ENCODE measurements at regions not wholly inside any gene's neighbourhood (a gene's known extent, or its start where the extent isn't known, plus 50 kb on each side); places are given as distances from the start of the nearest gene placed in this dataset.

- DNase-seq (ENCODE audit: low read depth): no peak
Measured at GRCh38 chr1:201749059-201749690, 79.8 kb upstream of the IPO9 start.

- no peak for DNase-seq (ENCODE audit: low read depth)
Measured at GRCh38 chr1:201750120-201750519, 78.8 kb upstream of the IPO9 start.

DNA sequence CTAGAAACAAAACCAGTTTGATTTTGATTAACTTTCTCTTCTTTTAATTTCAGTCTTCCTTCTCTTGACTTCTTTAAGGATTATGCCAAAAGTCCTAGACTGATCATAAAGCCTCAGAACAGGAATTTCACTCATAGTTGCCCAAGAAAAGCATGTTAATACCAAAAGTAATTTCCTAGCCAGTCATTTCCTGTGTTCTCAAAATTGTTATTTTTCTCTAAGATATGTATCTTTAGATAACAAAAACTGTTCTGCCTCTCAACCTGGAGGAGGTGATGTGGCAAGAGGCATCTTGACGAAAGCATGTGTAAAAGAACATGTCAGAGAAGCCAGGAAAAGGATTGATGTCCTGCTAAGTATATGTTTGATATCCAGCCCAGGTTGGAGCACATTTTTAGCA, 78.0 kb upstream of the IPO9 start:
- no peak for DNase-seq (ENCODE audit: low read depth)

- DNase-seq (ENCODE audit: low read depth): no peak
Measured at GRCh38 chr1:201751872-201752271, 77.1 kb upstream of the IPO9 start.

DNA sequence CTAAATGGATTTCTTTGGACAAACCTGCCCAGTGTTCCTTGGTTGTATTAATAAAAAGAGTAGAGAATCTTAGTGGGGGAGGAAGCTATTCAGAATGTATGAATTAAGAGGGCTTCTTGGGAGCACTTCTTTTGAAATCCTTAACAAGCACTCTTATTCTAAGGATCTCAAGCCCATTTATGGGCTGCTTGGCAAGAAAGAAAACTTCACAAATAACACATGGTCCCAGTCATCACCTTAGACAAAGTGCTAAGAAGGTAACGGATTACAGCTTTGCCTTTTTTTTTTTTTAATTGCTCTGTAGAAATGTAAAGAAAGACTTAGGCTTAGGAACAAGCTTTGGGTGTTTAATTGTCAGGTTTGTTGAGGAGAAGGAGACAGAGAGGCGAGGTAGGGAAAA, 76.6 kb upstream of the IPO9 start:
- DNase-seq (ENCODE audit: low read depth): no peak

DNA sequence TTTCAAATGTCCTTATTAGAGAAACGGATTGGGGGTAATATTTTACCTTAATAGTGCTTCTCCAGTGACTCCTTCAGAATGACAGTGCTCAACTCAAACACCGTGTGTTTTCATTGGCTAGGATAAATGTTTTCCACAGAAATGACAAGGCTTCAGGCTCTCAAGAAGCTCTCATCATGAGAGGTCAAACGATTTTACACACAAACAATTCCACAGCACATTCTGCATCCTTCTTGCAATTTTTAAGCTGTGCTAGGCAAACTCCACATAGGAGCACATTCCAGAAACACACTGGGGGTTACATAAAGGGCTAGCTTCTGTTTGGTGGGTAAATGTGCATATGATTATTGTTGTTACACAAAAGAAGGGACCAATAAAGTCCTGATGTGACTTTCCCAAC, 75.5 kb upstream of the IPO9 start:
- DNase-seq (ENCODE audit: low read depth): no peak

DNA sequence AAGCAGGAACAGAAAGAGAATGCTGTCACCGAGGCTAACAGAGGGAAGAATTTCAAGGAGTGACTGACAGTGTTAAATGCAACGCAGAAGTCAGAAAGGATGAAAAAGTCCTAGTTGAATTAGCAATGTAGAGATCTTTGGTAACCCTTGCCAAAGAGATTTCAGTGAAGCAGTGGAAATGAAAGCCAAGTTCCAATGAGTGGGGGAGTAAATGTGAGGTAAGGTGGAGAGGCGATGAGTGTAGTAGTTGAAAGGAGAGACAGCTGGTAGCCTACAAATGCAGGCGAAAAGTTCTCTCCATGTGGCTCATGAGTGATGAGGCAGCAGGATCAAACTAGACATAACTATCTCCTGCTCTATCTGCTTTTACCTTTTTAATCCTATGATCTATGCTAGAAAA, 74.6 kb upstream of the IPO9 start:
- DNase-seq (ENCODE audit: low read depth): no peak

GRCh38 chr1:201755200-201755599, 73.8 kb upstream of the IPO9 start:
- DNase-seq (ENCODE audit: low read depth): no peak

- no peak for DNase-seq (ENCODE audit: low read depth)
Measured at GRCh38 chr1:201756406-201756805, 72.6 kb upstream of the IPO9 start.

- no peak for DNase-seq (ENCODE audit: low read depth)
Measured at GRCh38 chr1:201758499-201759050, 70.4 kb upstream of the IPO9 start.

DNA sequence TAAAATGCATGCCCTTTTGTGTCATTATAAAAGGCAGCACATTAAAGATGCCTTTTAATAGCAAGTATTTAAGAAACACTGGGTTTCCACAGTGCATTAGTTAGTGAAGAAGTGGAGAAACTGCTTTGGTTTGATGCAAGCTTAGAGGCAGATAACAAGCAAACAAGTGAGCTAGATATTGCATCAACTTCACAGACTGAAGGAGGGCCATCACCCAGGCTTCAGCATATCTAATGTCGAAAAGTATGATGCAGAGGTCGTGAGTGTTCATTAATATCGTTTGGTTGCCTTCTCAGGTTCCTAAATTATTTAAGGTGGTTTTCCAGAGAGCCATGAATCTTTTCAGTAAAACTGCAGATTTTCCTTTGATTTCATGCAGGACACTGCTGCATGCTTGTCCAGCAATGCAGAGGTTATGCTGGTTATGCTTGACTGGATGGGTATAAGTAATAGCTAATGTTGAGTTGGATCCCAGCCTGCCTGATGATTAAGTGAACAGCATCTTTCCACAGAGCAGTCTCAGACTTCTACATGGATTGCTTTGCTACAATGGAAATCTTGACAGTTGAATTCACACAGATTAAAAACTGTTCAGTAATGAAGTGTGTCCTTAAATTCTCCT, 69.7 kb upstream of the IPO9 start:
- DNase-seq (ENCODE audit: low read depth): no peak

- no peak for DNase-seq (ENCODE audit: low read depth)
Measured at GRCh38 chr1:201760516-201760915, 68.4 kb upstream of the IPO9 start.

DNA sequence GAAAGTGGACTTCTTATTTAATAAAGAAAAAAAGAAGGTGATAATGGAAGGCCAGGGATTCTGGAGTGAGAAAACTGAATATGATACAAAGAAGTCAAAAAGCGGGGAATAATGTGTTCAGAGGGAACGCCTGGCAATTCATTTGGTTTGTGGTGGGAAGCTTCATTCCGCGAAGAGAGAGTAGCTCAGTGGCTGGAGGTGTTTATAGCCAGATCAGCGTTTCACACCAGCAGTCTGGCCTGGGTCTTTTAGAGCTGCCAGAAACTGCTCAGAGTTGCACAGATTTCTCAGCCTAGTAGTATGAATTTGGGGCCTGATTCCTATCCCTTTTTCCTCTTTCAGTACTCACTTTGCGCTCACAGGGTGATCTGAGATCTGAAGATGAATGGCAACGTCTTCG, 67.8 kb upstream of the IPO9 start:
- DNase-seq (ENCODE audit: low read depth): no peak

- DNase-seq (ENCODE audit: low read depth): no peak
Measured at GRCh38 chr1:201761871-201762270, 67.1 kb upstream of the IPO9 start.

- no peak for DNase-seq (ENCODE audit: low read depth)
Measured at GRCh38 chr1:201762381-201762780, 66.6 kb upstream of the IPO9 start.

DNA sequence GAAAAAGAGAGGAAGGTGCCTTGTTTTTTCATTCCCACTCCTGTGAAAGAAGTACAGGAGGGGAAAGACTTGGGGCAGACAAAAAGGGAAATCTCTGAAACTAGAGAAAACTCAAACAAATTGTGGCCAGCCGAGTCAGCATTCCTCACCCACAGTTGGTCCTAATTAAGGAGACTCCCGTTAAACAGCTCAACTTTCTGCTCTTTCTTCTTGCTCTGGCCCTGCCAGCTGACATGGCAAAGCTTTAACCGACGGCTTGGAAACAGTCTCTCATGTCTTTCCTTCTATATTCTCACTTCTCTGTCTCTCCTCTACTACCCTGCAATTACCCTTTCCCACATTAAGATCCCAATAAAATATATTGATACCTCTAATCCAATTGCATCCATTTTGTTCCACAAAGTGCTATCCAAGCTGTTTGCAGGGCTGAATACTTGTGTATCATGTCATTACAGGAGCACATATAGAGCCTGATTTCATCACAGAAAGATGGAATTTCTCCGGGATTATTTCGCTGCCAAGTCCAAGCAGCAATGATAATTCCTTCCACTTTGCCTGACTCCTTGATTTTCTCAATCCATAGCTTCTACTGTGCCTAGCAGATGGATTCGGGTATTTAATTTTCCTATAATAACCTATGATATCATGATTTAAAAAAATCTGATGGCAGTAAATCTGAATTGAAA, 65.4 kb upstream of the IPO9 start:
- DNase-seq (ENCODE audit: low read depth): no peak

DNA sequence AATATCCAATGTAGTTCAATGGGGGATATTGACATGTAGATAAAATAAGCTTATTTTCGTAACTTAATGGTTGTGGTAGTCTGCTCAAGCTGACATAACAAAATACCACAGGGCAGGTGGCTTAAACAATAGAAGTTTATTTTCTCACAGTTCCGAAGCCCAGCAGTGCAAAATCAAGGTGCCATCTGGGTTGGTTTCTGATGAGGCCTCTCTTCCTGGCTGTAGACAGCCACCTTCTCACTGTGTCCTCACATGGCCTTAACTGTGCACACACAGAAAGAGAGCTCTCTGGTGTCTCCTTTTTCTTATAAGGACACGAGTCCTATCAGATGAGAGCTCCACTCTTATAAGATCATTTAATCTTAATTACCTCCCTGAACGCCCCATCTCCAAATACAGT, 64.8 kb upstream of the IPO9 start:
- DNase-seq (ENCODE audit: low read depth): no peak

DNA sequence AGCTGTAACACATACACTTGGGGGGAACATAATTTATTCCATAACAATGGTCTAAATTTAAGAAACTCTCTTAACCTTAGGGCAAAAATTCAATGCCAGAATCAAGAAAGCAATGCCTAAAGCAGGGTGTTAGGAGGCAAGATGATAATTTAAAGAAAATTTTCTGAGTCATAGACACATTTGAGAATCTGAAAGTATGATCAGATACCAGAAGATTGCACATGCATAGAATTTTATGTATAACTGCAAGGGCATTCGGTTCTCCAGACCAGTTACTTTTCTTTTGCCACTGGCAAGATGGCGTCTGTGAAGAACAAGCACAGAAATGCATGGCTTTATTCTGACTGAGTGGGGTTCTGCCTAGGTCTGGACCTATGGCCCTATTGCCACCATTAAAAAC, 64.4 kb upstream of the IPO9 start:
- DNase-seq (ENCODE audit: low read depth): no peak

- no peak for DNase-seq (ENCODE audit: low read depth)
Measured at GRCh38 chr1:201766131-201766866, 62.7 kb upstream of the IPO9 start.

GRCh38 chr1:201767339-201767738, 61.6 kb upstream of the IPO9 start:
- no peak for DNase-seq (ENCODE audit: low read depth)

DNA sequence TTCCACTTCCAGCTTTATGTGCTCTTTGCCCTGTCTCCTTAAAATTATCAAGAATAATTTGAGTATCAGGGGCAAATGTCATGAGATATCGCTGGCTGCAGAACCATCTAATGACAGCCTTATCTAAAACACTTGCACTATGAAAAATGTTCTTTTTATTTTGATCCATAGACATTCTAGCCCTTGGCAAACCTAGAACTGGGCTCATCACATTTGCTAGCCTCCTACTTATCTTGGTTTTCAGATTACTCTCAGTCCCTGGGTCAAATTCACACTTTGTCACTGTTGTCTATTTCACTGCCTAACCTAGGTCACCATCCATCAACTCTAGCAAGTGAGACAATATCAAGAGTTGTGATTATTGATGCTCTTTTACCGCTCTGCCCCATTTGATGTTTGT, 59.9 kb upstream of the IPO9 start:
- DNase-seq (ENCODE audit: low read depth): no peak

- no peak for DNase-seq (ENCODE audit: low read depth)
Measured at GRCh38 chr1:201769966-201770365, 59.0 kb upstream of the IPO9 start.

DNA sequence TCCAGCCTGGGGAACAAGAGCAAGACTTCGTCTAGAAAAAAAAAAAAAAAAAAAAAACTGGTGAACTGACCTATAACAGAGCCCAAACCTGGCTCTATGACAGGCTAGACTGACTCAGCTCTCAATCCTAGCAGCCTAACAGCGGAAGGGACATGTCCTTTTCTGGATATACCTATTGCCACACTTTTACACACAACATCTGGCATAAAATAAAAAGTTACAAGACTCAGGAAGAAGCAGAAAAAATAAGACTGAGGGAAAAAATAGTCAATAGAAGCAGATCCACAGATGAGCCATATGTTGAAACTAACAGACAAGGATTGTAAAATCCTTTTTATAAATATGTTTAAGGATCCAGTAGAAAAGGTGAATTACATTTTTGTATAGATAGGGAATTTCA, 57.5 kb upstream of the IPO9 start:
- DNase-seq (ENCODE audit: low read depth): no peak

Measured in activated T-helper 1 cell treated with Interleukin-2 at 50 U/mL for 16 hours (primary cell).